Thyroid gland (tissue), 4 donors: ENCODE measurements at regions not wholly inside any gene's neighbourhood (a gene's known extent, or its start where the extent isn't known, plus 50 kb on each side); places are given as distances from the start of the nearest gene placed in this dataset.
A peak's percentile ranks its signal among the peaks of the same experiment; 100 is the strongest.

Experiments
- DNase-seq, 2 donors: peaks; one replicate each; pipeline ENCODE4 v3.0.0-alpha.2; 2019
- H3K27ac ChIP-seq, 3 donors: fragments of 200-600 bp; sonication (generic); 1 replicate in 2 of 3; 2 replicates in 1 of 3; pipeline ENCODE4 v1.5.1; 2016 to 2019; ENCODE audit warnings: mild to moderate bottlenecking in 1 of 3, moderate library complexity in 1 of 3
- H3K27me3 ChIP-seq: fragments of 200-600 bp; sonication (generic); one replicate; pipeline ENCODE4 v1.5.1; 2019
- H3K36me3 ChIP-seq, 2 donors: fragments of 200-600 bp; sonication (generic); one replicate each; pipeline ENCODE4 v1.5.1; 2016 to 2019
- H3K4me1 ChIP-seq, 2 donors: fragments of 200-600 bp; sonication (generic); one replicate each; pipeline ENCODE4 v1.5.1; 2017 to 2019
- H3K4me3 ChIP-seq, 3 donors: fragments of 200-600 bp; sonication (generic); replicated peaks in 1 of 3; 1 replicate in 2 of 3; 2 replicates in 1 of 3; pipeline ENCODE4 v1.5.1; 2016; ENCODE audit warnings: mild to moderate bottlenecking in 1 of 3
- H3K9me3 ChIP-seq: fragments of 200-600 bp; sonication (generic); one replicate; pipeline ENCODE4 v1.5.1; 2017
- POLR2A ChIP-seq, 2 donors: fragments of 450-650 bp; IDR thresholded peaks; one replicate each; pipeline ENCODE4 v1.6.1; 2017; ENCODE audit warnings: antibody characterized with exemption in 2 of 2, mild to moderate bottlenecking in 2 of 2, moderate library complexity in 1 of 2
- WGBS, 2 donors: methylation state at CpG; one replicate each; pipeline ENCODE4 v1.1.5; 2017; 5-methylcytosine and 5-hydroxymethylcytosine counted together
- intact Hi-C: fragments of 100-400 bp; cut with DNase I; formaldehyde crosslinking; loops from one replicate; pipeline ENCODE4 v1.15.1; 2023
- TF ChIP-seq, protein P1 (sequence below), 6 experiments: fragments of 200-600 bp in 3 of 6; fragments of 450-650 bp in 3 of 6; sonication (generic) in 3 of 6; IDR thresholded peaks; one replicate each; pipeline ENCODE4 v1.5.1; 2016 to 2019; ENCODE audit warnings: antibody characterized with exemption in 6 of 6, mild to moderate bottlenecking in 2 of 6, inconsistent platforms in 1 of 6, moderate library complexity in 1 of 6

DNA sequence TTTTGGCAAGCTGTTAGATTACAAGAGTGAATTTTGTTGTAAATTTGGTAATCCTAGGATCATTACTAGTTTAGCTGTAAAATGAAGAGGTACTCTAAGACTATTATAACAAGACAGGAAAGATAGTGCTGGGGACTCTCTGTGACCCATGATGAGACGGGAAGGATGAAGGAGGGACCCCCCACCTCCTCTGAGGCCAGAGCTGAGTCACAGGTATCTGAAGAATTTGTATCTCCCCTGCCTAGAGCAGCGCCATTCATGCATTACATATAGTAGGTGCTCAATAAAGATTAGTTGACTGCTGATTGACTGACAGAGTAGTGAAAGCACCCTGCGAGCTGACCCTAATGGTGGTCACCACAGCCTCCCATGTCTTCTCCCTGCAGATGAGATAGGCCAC is 202.8 kb downstream of the SNX18 start:
- DNase-seq: no peak
- intact Hi-C loops: no loop called here
- no peak overlapping the region for H3K4me3 ChIP-seq
- H3K36me3 ChIP-seq: no peaks in the 10 kb centered on the region
- H3K27me3 ChIP-seq: no peaks in the 10 kb centered on the region
- 79 to 89% methylated on average over 3 of the region's 3 CpGs for WGBS, 2 donors
- TF ChIP-seq, protein P1, sequence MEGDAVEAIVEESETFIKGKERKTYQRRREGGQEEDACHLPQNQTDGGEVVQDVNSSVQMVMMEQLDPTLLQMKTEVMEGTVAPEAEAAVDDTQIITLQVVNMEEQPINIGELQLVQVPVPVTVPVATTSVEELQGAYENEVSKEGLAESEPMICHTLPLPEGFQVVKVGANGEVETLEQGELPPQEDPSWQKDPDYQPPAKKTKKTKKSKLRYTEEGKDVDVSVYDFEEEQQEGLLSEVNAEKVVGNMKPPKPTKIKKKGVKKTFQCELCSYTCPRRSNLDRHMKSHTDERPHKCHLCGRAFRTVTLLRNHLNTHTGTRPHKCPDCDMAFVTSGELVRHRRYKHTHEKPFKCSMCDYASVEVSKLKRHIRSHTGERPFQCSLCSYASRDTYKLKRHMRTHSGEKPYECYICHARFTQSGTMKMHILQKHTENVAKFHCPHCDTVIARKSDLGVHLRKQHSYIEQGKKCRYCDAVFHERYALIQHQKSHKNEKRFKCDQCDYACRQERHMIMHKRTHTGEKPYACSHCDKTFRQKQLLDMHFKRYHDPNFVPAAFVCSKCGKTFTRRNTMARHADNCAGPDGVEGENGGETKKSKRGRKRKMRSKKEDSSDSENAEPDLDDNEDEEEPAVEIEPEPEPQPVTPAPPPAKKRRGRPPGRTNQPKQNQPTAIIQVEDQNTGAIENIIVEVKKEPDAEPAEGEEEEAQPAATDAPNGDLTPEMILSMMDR (IDR thresholded peaks at IDR 0.05): no peak
- TF ChIP-seq POLR2A (IDR thresholded peaks at IDR 0.05): no peak
- H3K27ac ChIP-seq: no peak overlapping the region
- peaks cover 8 to 17% of the 10 kb centered on the region in 2 donors for H3K4me1 ChIP-seq
- no peaks in the 10 kb centered on the region for H3K9me3 ChIP-seq

DNA sequence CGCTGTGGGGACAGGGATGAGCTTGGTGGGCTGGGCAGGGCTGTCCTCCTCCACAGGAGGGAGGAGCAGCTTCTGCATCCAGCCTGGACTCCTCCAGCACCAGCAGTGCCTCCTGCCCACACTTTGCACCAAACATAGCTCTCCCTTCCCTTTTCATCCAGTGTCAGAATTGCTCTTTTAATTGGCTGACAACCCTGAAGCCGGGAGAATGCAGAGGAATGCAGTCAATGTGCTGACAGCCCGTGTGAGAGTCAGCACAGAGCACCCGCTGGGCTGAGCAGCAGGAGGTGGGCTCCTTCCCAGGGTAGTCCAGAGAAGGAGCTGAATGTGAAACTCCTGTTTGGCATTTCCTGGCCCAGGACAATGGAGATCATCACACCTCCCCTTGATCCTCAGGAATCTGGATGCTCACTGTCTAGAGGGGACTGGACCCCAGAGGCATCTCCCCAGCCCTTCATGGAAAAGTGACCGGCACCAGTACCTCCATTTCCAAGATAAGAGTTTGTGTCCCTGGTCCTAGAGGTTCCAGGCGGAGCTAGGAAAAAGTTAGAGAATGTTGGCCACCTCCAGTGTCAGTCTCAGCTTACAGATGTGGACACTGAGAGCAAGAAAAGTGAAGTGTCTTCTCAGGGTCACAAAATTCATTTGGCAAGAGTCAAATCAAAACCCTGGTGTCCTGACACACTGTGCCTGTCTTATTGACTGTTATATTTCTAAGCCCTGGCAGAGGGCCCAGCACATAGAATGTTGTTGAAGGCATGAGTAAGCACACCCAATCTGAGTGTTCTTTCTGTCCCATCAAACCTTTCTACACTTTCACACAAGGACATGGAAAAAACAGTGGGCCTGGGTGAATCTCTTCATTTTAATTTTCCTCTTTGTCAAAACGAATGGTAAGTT is 202.1 kb downstream of the SNX18 start:
- Histone ChIP-seq H3K4me3 (no peak overlapping the region), H3K27ac (no peak overlapping the region)
- intact Hi-C loops: no loop called here

DNA sequence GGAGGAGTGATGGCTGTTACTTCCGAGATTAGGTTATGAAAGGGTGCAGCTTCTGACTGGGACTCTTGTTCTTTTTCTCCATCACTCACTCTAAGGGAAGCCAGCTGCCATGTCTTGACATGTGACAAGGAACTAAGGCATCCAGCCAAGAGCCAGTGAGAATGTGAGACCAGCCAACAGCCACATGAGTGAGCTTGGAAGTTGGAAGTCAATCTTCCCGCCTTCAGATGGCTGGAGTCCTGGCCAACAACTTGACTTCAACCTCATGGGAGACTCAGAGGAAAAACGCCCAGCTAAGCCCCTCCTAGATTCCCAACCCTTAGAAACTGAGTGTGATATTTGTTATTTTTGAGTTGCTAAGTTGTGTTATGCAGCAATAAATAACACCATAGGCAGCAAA is 201.1 kb downstream of the SNX18 start:
- Histone ChIP-seq H3K27me3 (no peaks in the 10 kb centered on the region), H3K36me3 (no peaks in the 10 kb centered on the region), H3K4me3 (no peak overlapping the region), H3K9me3 (no peaks in the 10 kb centered on the region), H3K27ac (no peak overlapping the region), H3K4me1 (peaks cover 8 to 17% of the 10 kb centered on the region in 2 donors)
- TF ChIP-seq, protein P1 (IDR thresholded peaks at IDR 0.05): no peak
- TF ChIP-seq POLR2A (IDR thresholded peaks at IDR 0.05): no peak
- DNase-seq: peak; percentile 17 to 31
- 49 to 70% methylated on average over 3 of the region's 3 CpGs for WGBS, 2 donors
- intact Hi-C loops: no loop called here

More for the DNA sequence above, 202.1 kb downstream of the SNX18 start:
- no peaks in the 10 kb centered on the region for H3K27me3 ChIP-seq
- WGBS, 2 donors: 38 to 42% methylated on average over 7 of the region's 7 CpGs
- DNase-seq: peak; percentile 74 to 77
- H3K36me3 ChIP-seq: no peaks in the 10 kb centered on the region
- no peaks in the 10 kb centered on the region for H3K9me3 ChIP-seq
- TF ChIP-seq, protein P1 (IDR thresholded peaks at IDR 0.05): no peak
- TF ChIP-seq POLR2A (IDR thresholded peaks at IDR 0.05): no peak
- H3K4me1 ChIP-seq: peaks cover 8 to 17% of the 10 kb centered on the region in 2 donors

GRCh38 chr5:54717870-54718269 is 200.3 kb downstream of the SNX18 start:
- WGBS, 2 donors: 89 to 92% methylated on average over 5 of the region's 5 CpGs
- no peaks in the 10 kb centered on the region for H3K27me3 ChIP-seq
- no peak overlapping the region for H3K4me3 ChIP-seq
- no peaks in the 10 kb centered on the region for H3K9me3 ChIP-seq
- TF ChIP-seq POLR2A (IDR thresholded peaks at IDR 0.05): no peak
- TF ChIP-seq, protein P1 (IDR thresholded peaks at IDR 0.05): no peak
- no peaks in the 10 kb centered on the region for H3K36me3 ChIP-seq
- no peak for DNase-seq
- intact Hi-C loops: no loop called here
- peaks cover 8 to 17% of the 10 kb centered on the region in 2 donors for H3K4me1 ChIP-seq
- no peak overlapping the region for H3K27ac ChIP-seq

GRCh38 chr5:54717459-54717858 is 199.9 kb downstream of the SNX18 start:
- Histone ChIP-seq H3K4me3 (no peak overlapping the region), H3K9me3 (no peaks in the 10 kb centered on the region), H3K27me3 (no peaks in the 10 kb centered on the region), H3K4me1 (peaks cover 8 to 17% of the 10 kb centered on the region in 2 donors), H3K27ac (no peak overlapping the region), H3K36me3 (no peaks in the 10 kb centered on the region)
- no peak for DNase-seq
- 86 to 94% methylated on average over 2 of the region's 2 CpGs for WGBS, 2 donors
- no peak for TF ChIP-seq POLR2A (IDR thresholded peaks at IDR 0.05)
- TF ChIP-seq, protein P1 (IDR thresholded peaks at IDR 0.05): no peak
- intact Hi-C loops: no loop called here
